ENCODE measurements at regions not wholly inside any gene's neighbourhood (a gene's known extent, or its start where the extent isn't known, plus 50 kb on each side); places are given as distances from the start of the nearest gene placed in this dataset.

DNA sequence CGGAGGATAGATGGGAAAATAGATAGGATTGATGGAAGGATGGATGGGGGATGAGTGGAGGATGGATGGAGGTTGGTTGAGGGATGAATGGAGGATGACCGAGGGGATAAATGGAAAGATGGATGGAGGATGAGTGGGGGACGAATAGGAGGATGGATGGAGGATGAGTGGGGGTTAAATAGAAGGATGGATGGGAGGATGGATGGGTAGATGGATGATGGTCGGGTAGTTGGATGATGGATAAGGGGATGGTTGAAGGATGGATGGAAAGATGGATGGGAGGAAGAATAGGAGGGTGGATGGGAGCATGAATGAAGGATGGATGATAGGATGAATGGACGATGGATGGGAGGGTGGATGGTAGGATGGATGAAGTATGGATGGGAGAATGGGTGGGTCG is 219.3 kb upstream of the IER5L start:
- Histone ChIP-seq H3K9ac (ENCODE audit: low read depth, low read length) (no peak overlapping the region), H3K9me3 (ENCODE audit: control insufficient read depth, insufficient read depth, low read length) (no peaks in the 10 kb centered on the region), H3K4me1 (ENCODE audit: insufficient read depth, low read length) (peaks cover 16% of the 10 kb centered on the region; the same call in 1 of the 2 replicates), H3K36me3 (ENCODE audit: insufficient read depth, low read length) (no peaks in the 10 kb centered on the region)

DNA sequence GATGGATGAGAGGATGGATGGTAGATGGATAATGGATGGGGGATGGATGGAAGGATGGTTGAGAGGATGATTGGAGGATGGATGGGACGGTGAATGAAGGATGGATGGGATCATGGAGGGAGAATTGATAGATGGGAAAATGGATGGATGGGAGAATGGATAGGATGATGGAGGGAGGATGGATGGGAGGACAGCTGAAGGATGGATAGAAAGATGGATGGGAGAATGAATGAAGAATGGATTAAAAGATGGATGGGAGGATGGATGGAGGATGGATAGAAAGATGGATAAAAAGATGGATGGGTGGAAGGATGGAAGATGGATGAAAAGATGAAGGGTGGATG is 218.3 kb upstream of the IER5L start:
- H3K9me3 ChIP-seq (ENCODE audit: control insufficient read depth, insufficient read depth, low read length) = no peaks in the 10 kb centered on the region
- H3K9ac ChIP-seq (ENCODE audit: low read depth, low read length) = no peak overlapping the region
- H3K36me3 ChIP-seq (ENCODE audit: insufficient read depth, low read length) = no peaks in the 10 kb centered on the region
- peaks cover 21% of the 10 kb centered on the region; the same call in 1 of the 2 replicates for H3K4me1 ChIP-seq (ENCODE audit: insufficient read depth, low read length)

DNA sequence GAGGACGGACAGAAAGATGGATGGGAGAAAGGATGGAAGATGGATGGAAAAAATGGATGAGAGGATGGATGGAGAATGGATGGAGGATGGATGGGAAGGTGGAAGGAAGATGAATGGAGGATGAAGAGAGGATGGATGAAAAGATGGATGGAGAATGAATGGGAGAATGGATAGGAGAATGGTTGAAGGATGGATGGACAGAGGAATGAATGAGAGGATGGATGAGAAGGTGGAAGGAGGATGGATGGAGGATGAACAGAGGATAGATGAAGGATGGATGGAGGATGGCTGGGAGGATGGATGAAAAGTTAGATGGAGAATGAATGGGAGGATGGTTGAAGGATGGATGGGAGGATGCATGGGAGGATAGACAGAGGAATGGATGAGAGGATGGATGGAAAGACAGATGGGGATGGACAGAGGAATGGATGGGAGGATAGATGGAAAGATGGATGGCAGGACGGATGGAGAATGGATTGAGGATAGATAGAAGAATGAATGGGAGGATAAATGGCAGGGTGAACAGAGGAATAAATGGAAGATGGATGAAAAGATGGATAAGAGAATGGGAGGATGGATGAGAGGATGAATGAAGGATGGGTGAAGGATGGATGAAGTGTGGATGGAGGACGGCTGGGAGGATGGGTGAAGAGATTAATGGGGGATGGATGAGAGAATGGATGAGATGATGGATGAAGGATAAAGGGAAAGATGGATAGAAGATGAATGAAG is 217.7 kb upstream of the IER5L start:
- Histone ChIP-seq H3K9me3 (ENCODE audit: control insufficient read depth, insufficient read depth, low read length) (no peaks in the 10 kb centered on the region), H3K4me1 (ENCODE audit: insufficient read depth, low read length) (peaks cover 16% of the 10 kb centered on the region; the same call in 1 of the 2 replicates), H3K9ac (ENCODE audit: low read depth, low read length) (no peak overlapping the region), H3K36me3 (ENCODE audit: insufficient read depth, low read length) (no peaks in the 10 kb centered on the region)

DNA sequence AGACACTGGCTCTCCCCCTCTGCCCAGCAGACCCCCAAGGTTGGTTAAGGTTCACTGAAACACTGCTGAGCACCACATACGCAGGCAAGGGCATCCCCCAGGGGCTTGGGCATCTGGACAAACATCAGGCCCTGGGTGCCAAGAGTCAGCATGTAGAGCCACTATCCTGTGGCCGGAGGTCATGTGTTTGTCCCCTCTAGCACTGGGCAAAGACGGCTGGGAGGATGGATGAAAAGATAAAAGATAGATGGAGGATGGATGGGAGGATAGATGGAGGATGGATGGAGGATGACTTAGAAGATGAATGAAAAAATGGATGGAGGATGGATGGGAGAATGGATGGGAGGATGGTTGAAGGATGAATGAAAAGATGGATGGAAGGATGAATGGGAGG is 216.8 kb upstream of the IER5L start:
- Histone ChIP-seq H3K9me3 (ENCODE audit: control insufficient read depth, insufficient read depth, low read length) (no peaks in the 10 kb centered on the region), H3K9ac (ENCODE audit: low read depth, low read length) (no peak overlapping the region), H3K36me3 (ENCODE audit: insufficient read depth, low read length) (no peaks in the 10 kb centered on the region), H3K4me1 (ENCODE audit: insufficient read depth, low read length) (peaks cover 13% of the 10 kb centered on the region; the same call in 1 of the 2 replicates)

DNA sequence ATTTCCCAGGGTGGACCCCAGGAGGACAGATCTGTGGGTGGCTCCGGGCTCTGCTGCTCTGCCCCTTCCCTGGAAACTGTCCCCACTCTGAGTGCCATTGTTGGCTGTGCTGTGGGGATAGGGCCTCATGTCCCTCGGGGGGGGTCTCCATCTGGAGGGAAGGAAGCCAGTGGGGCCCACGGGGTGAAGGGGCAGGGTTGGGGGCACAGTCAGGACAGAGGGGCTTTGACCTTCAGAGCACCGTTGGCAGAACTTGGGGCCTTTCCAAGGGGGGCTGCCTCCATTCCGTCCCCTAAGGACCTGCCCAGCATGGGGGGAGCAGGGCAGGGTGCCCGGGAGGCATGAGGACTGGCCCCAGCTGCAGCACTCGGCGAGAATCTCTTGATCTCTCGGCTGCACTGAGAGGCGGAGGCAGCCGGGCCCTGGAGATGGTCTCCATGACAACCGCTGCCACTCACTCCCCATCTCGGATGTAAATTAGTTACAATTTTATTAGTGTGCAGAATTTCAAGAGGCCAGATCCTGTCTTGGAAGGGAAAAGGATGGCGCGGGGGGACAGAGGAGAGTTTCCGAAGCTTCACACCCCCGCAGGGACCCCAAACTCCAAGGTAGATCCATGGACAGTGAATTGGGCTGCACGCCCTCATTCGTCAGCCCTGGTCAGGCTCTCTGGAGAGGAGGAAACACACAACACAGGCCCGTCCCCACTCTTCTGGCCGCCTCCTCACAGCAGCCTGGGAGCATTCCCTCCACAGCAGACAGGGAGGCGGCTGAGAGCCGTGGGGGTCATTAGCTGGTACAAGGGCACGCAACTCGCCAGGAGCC is 216.2 kb upstream of the IER5L start:
- Histone ChIP-seq H3K4me1 (ENCODE audit: insufficient read depth, low read length) (peaks cover 11% of the 10 kb centered on the region; the same call in 1 of the 2 replicates), H3K36me3 (ENCODE audit: insufficient read depth, low read length) (no peaks in the 10 kb centered on the region), H3K9ac (ENCODE audit: low read depth, low read length) (no peak overlapping the region), H3K9me3 (ENCODE audit: control insufficient read depth, insufficient read depth, low read length) (no peaks in the 10 kb centered on the region)

DNA sequence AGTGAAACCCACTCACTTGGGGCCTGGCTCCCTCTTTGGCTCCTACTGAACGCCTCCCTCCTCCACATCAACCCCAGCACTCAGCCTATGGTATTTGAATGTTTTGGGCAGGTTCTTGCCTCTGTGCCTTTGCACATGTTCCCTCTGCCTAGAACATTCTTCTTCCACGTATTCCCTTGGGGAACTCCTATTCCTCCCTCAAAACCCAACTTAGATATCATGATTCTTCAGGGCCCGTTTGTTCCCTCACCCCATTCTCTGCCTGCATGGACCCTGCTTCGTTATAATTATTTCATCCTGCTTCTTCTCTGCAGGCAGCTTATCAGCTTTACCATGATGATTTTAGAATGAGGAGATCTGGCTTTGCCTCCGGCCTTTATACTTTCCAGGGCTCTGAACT is 215.0 kb upstream of the IER5L start:
- no peaks in the 10 kb centered on the region for H3K36me3 ChIP-seq (ENCODE audit: insufficient read depth, low read length)
- H3K9ac ChIP-seq (ENCODE audit: low read depth, low read length) = no peak overlapping the region
- H3K9me3 ChIP-seq (ENCODE audit: control insufficient read depth, insufficient read depth, low read length) = no peaks in the 10 kb centered on the region
- H3K4me1 ChIP-seq (ENCODE audit: insufficient read depth, low read length) = peaks cover 5% of the 10 kb centered on the region; the same call in 1 of the 2 replicates

DNA sequence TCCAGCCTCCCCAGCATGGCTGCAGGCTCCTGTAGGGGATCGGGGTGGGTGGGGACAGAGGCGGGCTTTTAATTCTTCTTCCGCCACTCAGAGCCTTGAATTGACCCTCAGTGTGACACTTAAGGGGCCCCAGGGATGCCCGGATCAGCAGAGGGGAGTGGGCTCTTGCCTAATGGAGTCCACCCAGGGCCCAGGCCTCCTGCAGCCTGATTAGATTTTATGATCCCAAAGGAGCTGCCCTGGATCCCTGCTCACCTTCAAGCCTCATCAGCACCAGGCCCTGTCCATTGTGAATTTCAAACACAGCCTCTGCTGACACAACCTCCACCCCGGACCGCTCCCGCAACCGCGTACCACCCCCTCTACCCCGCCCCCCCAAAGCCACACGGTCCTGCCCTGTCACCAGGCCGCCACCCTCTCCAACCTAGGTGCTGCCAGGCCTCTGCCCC is 214.1 kb upstream of the IER5L start:
- Histone ChIP-seq H3K4me1 (ENCODE audit: insufficient read depth, low read length) (peaks cover 5% of the 10 kb centered on the region; the same call in 1 of the 2 replicates), H3K36me3 (ENCODE audit: insufficient read depth, low read length) (no peaks in the 10 kb centered on the region), H3K9me3 (ENCODE audit: control insufficient read depth, insufficient read depth, low read length) (no peaks in the 10 kb centered on the region), H3K9ac (ENCODE audit: low read depth, low read length) (no peak overlapping the region)

DNA sequence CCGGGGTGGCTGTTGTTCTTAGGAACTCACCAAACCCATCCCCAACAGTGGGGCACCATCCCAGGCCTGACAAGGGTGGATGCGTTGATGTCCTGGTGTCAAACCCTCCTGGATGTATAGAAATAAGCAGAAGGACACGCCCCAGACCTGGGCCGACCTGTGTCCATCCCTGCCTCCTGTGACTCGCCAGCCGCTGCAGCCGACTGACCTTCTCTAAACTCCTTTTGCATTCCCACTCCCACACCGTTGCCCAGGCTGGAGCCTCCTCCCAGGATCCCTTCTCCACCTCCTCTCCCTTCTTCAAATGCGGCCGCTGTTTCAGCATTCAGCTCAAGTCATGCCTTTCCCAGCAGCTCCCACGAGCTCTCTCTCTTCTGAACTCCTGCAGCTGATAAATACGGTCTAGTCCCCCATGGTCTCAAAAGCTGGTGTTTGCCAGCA is 213.2 kb upstream of the IER5L start:
- Histone ChIP-seq H3K36me3 (ENCODE audit: insufficient read depth, low read length) (no peaks in the 10 kb centered on the region), H3K4me1 (ENCODE audit: insufficient read depth, low read length) (peaks cover 5% of the 10 kb centered on the region; the same call in 1 of the 2 replicates), H3K9me3 (ENCODE audit: control insufficient read depth, insufficient read depth, low read length) (no peaks in the 10 kb centered on the region), H3K9ac (ENCODE audit: low read depth, low read length) (no peak overlapping the region)

DNA sequence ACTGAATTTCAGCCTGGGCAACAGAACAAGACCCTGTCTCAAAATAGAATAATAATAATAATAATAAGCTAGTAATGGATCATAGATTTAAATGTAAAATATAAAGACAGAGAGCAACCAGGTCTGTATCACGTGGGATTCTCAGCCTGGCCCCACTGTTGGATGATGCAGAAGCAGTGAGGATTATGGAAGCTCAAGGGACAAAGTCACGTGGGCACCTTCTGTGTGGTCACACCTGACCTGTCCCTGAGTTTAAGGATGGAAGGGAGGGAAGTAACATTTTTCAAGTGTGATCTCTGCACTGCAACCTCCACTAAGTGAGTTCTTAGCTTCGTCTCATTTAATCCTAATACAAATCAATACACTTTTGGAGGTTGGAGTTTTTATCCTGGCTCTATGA is 212.5 kb upstream of the IER5L start:
- H3K4me1 ChIP-seq (ENCODE audit: insufficient read depth, low read length) = peaks cover 5% of the 10 kb centered on the region; the same call in 1 of the 2 replicates
- no peaks in the 10 kb centered on the region for H3K36me3 ChIP-seq (ENCODE audit: insufficient read depth, low read length)
- no peaks in the 10 kb centered on the region for H3K9me3 ChIP-seq (ENCODE audit: control insufficient read depth, insufficient read depth, low read length)
- H3K9ac ChIP-seq (ENCODE audit: low read depth, low read length) = no peak overlapping the region

DNA sequence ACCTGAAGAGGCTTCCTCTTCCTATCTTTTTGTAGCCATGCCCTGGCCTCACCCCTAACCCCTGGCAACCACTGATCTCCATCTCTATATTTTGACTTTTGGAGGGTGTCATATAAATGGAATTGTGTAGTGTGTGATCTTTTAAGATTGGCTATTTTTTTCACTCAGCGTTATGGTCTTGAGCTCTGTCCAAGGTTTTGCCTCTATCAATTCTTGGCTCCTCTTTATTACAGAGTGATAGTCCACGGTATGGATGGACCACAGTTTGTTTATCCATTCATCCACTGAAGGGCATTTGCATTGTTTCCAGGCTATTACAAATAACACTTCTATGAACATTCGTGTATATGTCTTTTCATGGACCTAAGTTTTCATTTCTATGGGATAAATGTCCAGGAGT is 209.8 kb upstream of the IER5L start:
- Histone ChIP-seq H3K4me1 (ENCODE audit: insufficient read depth, low read length) (peaks cover 5% of the 10 kb centered on the region; the same call in 1 of the 2 replicates), H3K9me3 (ENCODE audit: control insufficient read depth, insufficient read depth, low read length) (no peaks in the 10 kb centered on the region)

DNA sequence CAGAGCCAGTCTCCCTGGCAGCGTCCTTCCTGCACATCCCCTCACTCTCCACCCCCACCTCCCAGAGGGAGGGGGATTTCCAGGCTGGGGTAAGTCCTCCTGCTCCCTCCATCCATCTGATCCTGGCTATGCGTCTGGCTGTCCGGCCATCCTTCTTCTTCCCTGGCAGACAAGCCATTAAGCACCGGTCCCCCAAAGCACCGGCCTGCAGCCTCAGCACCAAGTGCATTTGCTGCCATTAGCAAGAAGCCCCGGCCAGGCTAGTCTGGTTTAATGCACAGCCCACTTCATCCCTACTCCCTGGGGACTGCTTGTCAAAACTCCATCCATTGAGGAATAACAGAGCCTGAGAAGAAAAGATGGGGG is 208.7 kb upstream of the IER5L start:
- peaks cover 11% of the 10 kb centered on the region for H3K4me1 ChIP-seq (ENCODE audit: insufficient read depth, low read length)
- no peak overlapping the region for H3K9ac ChIP-seq (ENCODE audit: low read depth, low read length)

More for the DNA sequence above, 209.8 kb upstream of the IER5L start:
- no peak overlapping the region for H3K9ac ChIP-seq (ENCODE audit: low read depth, low read length)
- H3K36me3 ChIP-seq (ENCODE audit: insufficient read depth, low read length) = no peaks in the 10 kb centered on the region

DNA sequence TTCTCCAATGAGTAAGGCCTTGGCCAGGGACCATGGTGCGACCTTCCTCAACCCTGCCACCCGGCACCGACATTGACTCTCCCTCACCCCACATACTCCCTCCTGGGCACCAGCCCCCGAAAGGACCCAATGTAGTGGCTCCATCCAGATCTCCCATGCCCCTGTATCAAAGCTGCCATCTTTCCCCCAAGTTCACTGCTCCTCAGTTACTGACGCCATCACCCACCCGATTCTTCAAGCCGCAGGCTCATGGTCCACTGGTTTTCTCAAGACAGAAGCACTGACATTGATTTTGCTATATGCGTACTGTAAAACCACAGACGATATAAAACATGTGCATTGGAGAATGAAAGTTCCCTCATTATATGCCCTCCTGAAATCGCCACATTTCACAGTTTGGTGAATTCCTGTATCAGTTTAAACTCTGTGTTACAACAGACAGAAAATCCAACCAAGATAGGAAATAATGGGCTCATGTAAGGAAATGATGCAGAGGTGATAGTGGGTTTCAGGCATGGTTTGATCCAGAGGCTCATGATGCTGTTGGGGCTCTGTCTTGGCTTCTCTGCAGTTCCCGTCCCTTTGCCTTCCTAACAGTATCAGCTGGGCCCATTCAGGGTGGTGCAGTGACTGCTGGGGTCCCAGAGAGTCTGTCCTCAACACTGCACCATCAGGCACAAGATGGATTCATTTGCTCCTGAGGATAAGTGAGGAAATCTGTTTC is 207.3 kb upstream of the IER5L start:
- Histone ChIP-seq H3K9ac (ENCODE audit: low read depth, low read length) (no peak overlapping the region), H3K36me3 (ENCODE audit: insufficient read depth, low read length) (no peaks in the 10 kb centered on the region), H3K4me1 (ENCODE audit: insufficient read depth, low read length) (peaks cover 7% of the 10 kb centered on the region), H3K9me3 (ENCODE audit: control insufficient read depth, insufficient read depth, low read length) (no peaks in the 10 kb centered on the region)

More for the DNA sequence above, 208.7 kb upstream of the IER5L start:
- Histone ChIP-seq H3K9me3 (ENCODE audit: control insufficient read depth, insufficient read depth, low read length) (no peaks in the 10 kb centered on the region), H3K36me3 (ENCODE audit: insufficient read depth, low read length) (no peaks in the 10 kb centered on the region)

DNA sequence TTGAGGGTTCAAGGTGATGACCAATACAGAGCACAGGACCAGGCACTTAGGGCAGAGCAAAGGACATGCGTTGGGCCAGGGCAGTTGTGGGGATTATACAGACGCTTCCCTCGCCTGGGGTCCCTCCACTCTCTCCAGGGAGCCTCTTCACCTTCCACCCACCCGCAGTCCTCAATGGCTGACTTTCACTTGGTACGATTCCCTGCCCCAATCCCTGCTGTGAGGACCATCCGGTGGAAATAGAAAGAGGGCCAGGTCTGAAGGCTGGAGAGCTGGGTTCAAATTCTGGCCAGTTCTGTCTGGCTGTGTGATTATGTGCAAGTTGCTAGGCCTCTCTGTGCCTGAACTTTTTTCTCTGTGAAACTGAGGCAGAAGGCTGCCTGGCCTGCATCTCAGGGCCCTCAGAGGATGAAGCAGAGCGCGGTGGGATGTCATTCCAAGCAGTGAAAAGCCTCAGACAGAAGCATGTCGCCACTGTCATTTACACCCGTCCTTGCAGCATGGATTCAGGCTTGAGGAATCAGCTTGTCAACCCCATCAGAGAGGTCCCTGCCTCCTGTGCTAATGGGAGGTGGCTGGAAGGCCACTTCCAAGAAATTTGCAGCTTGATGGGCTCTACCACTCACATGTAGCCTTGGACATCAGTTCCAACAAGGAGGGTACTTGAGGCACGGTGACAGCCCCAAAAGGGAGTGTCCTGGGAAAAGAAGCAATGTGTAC is 206.6 kb upstream of the IER5L start:
- Histone ChIP-seq H3K4me1 (ENCODE audit: insufficient read depth, low read length) (peaks cover 7% of the 10 kb centered on the region), H3K9ac (ENCODE audit: low read depth, low read length) (no peak overlapping the region)

More for the DNA sequence above, 206.6 kb upstream of the IER5L start:
- no peaks in the 10 kb centered on the region for H3K9me3 ChIP-seq (ENCODE audit: control insufficient read depth, insufficient read depth, low read length)
- no peaks in the 10 kb centered on the region for H3K36me3 ChIP-seq (ENCODE audit: insufficient read depth, low read length)

Data from ES-I3 (cell line).